Liver (tissue), 3 donors: ENCODE measurements at regions not wholly inside any gene's neighbourhood (a gene's known extent, or its start where the extent isn't known, plus 50 kb on each side); places are given as distances from the start of the nearest gene placed in this dataset.

Source experiments
- FOXA1 ChIP-seq: IDR thresholded peaks from 2 replicates; pipeline ENCODE4 v1.6.1; 2016; ENCODE audit warnings: antibody characterized with exemption
- GABPA ChIP-seq, 2 donors: IDR thresholded peaks in 1 of 2; conservative IDR thresholded peaks in 1 of 2; 2 replicates each; pipeline ENCODE4 v1.6.1; 2016; ENCODE audit warnings: antibody characterized with exemption in 2 of 2, mild to moderate bottlenecking in 1 of 2, moderate library complexity in 1 of 2
- HNF4G ChIP-seq: IDR thresholded peaks from 2 replicates; pipeline ENCODE4 v1.6.1; 2016; ENCODE audit warnings: antibody characterized with exemption
- JUND ChIP-seq, 2 donors: IDR thresholded peaks; 2 replicates each; pipeline ENCODE4 v1.6.1; 2016; ENCODE audit warnings: antibody characterized with exemption in 2 of 2
- MAX ChIP-seq: IDR thresholded peaks from 2 replicates; pipeline ENCODE4 v1.6.1; 2016; ENCODE audit warnings: antibody characterized with exemption
- RAD21 ChIP-seq, 2 donors: IDR thresholded peaks; 2 replicates each; pipeline ENCODE4 v1.6.1; 2016; ENCODE audit warnings: antibody characterized with exemption in 2 of 2, mild to moderate bottlenecking in 2 of 2
- REST ChIP-seq: IDR thresholded peaks from 2 replicates; pipeline ENCODE4 v1.6.1; 2016; ENCODE audit warnings: antibody characterized with exemption, mild to moderate bottlenecking
- RXRA ChIP-seq, 2 donors: IDR thresholded peaks; 2 replicates each; pipeline ENCODE4 v1.6.1; 2017 to 2018; ENCODE audit warnings: antibody characterized with exemption in 2 of 2, mild to moderate bottlenecking in 1 of 2
- SP1 ChIP-seq: IDR thresholded peaks from 2 replicates; pipeline ENCODE4 v1.6.1; 2018; ENCODE audit warnings: antibody characterized with exemption, mild to moderate bottlenecking
- TAF1 ChIP-seq: conservative IDR thresholded peaks from 2 replicates; pipeline ENCODE4 v1.6.1; 2016; ENCODE audit warnings: antibody characterized with exemption, mild to moderate bottlenecking
- YY1 ChIP-seq: IDR thresholded peaks from 2 replicates; pipeline ENCODE4 v1.6.1; 2016; ENCODE audit warnings: antibody characterized with exemption, mild to moderate bottlenecking
- ZBTB33 ChIP-seq: IDR thresholded peaks from 2 replicates; pipeline ENCODE4 v1.6.1; 2016; ENCODE audit warnings: antibody characterized with exemption
- TF ChIP-seq, protein P1 (sequence below): fragments of 150-350 bp; IDR thresholded peaks from 2 replicates; pipeline ENCODE4 v1.5.1; 2017; ENCODE audit warnings: improper control_type of control experiment, low read depth, low read length; ENCODE audit not compliant: missing input control
- donor health status: healthy.
- donor health status: healthy.

DNA sequence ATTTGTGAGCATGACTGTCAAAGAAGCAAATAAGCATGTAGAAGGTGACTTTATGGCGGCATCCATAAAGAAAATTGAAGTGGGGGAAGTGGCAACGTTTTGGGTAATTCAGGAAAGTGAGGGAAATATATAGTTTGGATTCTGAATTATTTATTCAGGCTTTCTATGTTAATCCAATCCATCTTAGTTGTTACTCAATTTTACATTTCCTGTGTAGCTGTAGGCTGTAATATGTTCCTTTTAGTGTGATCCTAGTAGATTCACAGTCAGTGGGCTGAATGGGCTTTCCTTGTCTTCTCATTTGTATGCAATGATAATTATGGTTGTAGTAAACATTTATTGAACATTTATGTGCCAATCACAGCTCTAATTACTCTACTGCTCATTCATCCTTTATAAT lies 654.1 kb downstream of the EDEM1 start:
- TF ChIP-seq, protein P1, sequence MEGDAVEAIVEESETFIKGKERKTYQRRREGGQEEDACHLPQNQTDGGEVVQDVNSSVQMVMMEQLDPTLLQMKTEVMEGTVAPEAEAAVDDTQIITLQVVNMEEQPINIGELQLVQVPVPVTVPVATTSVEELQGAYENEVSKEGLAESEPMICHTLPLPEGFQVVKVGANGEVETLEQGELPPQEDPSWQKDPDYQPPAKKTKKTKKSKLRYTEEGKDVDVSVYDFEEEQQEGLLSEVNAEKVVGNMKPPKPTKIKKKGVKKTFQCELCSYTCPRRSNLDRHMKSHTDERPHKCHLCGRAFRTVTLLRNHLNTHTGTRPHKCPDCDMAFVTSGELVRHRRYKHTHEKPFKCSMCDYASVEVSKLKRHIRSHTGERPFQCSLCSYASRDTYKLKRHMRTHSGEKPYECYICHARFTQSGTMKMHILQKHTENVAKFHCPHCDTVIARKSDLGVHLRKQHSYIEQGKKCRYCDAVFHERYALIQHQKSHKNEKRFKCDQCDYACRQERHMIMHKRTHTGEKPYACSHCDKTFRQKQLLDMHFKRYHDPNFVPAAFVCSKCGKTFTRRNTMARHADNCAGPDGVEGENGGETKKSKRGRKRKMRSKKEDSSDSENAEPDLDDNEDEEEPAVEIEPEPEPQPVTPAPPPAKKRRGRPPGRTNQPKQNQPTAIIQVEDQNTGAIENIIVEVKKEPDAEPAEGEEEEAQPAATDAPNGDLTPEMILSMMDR: no peak
- TF ChIP-seq RXRA (IDR thresholded peaks at IDR 0.05) (no peak), SP1 (no peak), GABPA (IDR thresholded peaks at IDR 0.05 in 1 of 2, conservative IDR thresholded peaks at IDR 0.05 in 1 of 2) (no peak), RAD21 (IDR thresholded peaks at IDR 0.05) (no peak), YY1 (no peak), JUND (IDR thresholded peaks at IDR 0.05) (no peak), REST (no peak), ZBTB33 (no peak), FOXA1 (no peak), TAF1 (no peak), MAX (no peak), HNF4G (no peak)
